GM19467 (cell line): ENCODE measurements at regions not wholly inside any gene's neighbourhood (a gene's known extent, or its start where the extent isn't known, plus 50 kb on each side); places are given as distances from the start of the nearest gene placed in this dataset.
"Not testable (repeated sequence)": the region's sequence is repeated elsewhere in the genome, so short reads cannot be mapped to it uniquely, and the experiment has no call there.

Experiments
- ATAC-seq: cut with Tn5 transposase; IDR thresholded peaks from one replicate; pipeline ENCODE4 v1.9.1; 2021; ENCODE audit warnings: mild to moderate bottlenecking, moderate library complexity; ENCODE audit not compliant: unreplicated experiment

DNA sequence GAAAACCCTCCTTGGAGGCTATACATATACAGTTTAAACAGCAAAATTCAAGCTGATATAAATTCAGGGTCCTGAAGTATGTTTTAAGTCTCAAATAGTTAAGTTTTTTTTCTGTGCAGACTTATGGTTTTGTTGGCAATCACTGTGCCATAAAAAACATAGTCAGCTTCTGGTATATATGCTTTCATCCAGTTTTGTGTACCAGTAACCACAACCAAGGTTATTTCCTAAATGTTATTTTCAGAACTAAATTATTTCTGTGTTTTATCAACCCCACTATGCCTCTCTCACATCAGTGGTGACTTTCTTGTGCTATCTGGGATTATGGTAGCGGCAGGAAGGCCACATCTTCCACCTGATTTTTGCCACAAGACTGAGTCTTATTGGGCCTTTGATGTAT is 107.7 kb upstream of the SMARCA2 start:
- ATAC-seq, result no peak

DNA sequence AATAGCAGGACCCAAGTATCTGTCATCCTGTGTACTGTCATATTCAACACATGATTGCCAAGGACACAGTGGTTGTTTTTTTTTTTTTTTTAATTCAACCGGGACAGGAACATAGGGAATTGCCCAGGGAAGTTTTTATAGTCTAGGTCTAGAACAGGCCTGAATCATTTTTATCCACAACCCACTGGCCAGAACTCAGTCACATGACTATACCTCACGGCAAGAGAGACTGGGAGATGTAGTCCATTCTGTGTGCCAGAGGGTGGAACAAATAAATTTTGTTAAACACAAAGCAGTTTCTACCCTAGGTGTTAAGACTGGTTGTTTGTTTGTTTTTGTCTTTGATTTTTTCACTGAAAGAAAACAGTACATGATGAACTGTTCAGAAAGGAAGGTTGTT is 105.8 kb upstream of the SMARCA2 start:
- no peak for ATAC-seq

DNA sequence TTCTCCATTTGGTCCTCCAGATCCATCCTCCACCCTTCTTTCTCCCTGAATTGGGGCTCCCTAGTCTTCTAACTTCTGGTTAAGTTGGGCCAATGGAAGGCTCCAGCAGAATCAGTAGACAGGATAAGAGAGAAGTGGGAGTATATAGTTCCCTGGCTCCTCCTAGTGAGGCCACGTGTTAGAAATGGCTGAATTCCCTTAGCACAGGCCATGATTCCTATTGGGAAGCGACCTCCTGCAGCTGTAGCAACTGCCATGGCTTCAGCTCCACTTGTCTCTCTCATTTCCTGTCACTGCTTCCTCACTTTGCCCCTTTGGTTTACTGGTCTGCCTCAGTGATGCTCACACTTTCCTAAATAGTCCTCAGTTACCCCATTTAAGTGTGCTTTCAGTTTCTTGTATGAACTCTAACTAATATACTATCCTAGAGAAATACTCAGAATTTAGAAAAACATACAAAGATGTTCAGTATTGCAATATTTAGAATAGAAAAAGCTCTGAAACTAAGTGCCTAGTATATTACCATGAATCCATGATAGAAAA is 104.8 kb upstream of the SMARCA2 start:
- no peak for ATAC-seq

DNA sequence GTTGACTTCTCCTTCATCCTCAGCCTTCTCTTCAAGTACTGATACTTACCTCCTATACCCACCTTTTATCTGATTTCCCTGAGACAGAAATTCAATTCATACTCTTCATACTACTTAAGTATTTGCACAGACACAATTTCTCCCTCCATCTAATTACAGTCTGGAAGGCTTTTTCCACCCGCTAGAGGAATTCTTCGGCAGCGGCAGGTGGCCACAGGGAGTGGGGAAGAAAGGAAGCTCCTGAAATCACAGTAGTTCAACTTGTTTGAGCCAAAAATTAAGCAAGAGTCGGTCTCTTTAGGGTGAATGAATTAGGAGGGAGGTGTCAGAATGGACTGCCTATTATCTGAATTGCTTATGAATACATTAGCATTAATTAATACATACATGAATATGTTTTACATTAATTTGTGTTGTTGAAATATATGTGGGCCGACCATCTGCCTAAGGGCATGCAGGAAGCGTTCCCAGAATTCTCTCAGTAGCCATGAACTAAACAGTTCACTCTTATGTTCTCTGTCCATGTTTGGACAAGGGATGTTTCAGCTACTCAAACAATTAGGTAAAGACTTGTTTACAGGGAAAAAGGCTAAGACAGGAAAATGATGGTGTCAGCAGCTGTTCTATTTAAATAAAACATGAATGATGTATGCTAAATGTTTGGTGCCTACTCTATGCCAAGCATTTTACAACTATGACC is 101.4 kb upstream of the SMARCA2 start:
- no peak for ATAC-seq

DNA sequence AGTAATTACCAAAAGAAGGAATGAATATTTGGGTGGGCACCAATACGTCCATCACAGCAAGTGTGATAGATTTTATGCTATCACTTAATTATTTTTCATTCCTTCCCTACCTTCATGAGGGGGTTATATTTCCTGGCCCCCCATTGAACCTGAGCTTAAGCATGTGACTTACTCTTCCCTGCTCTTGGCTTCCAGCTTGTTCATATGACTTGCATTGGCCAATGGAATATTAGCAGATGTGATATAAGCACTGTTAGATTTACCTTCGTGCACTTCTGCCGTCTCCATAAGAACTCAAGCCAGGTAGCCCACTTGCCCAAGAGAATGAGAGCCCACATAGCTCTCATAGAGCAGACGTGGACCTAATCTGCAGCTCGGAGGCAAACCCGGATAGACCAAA is 99.1 kb upstream of the SMARCA2 start:
- ATAC-seq, result no peak

DNA sequence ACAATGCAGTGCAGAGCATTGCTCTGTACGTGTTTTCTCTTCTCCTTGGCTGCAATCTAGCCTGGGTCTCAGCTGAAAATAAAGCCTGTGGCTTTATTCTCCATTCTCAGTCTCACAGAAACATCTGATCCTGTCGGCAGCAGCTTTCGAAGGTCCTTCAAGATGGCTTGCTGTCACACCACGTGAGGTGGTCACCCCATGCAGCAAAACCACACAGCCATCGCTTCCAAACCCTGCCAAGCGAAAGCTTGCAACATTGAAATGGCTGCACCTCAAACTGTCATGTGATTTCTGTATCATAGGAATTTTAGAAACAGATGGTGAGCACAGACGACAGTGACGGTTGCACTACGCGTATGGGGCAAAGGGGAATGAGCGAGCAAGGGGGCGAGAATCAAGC is 98.5 kb upstream of the SMARCA2 start:
- no peak for ATAC-seq

- ATAC-seq, result no peak
Measured at GRCh38 chr9:1917396-1917935, 97.7 kb upstream of the SMARCA2 start.

DNA sequence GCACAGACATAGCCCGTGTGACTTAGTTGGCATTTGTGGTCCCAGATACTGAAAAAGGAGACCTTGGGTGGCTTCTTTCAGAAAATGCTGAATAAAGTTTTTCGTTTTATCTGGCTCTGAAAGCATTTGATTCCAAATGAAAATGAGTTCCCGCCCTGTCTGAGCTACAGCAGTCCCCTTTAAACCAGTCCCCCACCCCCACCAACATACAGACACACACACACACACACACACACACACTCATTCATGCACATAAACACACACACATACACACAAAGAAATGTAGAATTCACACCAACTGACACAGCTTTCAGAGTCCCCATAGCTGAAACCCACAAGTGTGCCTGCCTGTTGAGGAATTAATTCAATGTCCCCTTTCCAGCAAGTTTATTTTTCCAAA is 97.0 kb upstream of the SMARCA2 start:
- ATAC-seq, result no peak

GRCh38 chr9:1918622-1919021 is 96.5 kb upstream of the SMARCA2 start:
- ATAC-seq, result no peak

GRCh38 chr9:1919229-1919628 is 95.9 kb upstream of the SMARCA2 start:
- no peak for ATAC-seq

DNA sequence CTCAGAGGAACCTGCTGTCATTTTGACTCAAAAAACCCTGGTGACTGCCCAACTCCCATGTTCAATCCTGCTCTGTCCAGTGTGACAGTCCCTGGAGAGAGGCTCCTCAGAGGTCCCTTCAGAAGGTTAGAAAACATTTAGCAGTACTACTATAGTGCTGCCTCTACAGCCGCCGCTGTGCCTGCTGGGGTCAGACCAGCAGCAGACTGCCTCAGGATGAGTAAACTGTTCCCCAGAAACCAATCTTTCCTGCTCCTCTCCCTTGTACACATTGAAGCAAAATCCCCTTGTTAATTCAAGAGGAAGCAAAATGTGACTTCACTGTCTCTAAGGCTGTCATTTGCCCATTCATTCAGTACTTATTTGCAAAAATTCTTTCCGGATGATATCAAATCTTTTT is 94.8 kb upstream of the SMARCA2 start:
- ATAC-seq, result no peak

DNA sequence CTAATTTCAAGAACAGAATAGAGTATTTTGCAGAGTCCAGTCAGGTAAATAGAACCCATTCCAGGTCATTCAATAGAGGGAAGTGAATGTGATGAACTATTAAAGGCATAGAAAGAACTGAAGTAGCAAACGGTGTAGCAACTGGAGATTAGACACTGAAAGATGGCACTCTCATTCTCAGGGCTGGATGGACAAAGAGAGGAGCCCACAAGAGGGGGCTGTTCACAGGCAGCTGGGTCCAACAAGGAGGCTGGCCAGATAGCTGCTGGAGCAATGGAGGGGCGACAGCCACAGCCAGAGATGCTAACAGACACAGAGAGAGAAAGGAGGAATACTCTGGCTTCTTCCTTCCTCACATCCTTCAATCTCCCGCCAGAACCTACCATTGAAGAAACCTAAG is 93.1 kb upstream of the SMARCA2 start:
- ATAC-seq, result no peak

GRCh38 chr9:1927546-1927945 is 87.6 kb upstream of the SMARCA2 start:
- no peak for ATAC-seq

GRCh38 chr9:1929134-1929533 is 86.0 kb upstream of the SMARCA2 start:
- ATAC-seq, result no peak

GRCh38 chr9:1929722-1930244 is 85.4 kb upstream of the SMARCA2 start:
- ATAC-seq, result no peak

GRCh38 chr9:1930245-1930736 is 84.9 kb upstream of the SMARCA2 start:
- ATAC-seq, result not testable (repeated sequence)

DNA sequence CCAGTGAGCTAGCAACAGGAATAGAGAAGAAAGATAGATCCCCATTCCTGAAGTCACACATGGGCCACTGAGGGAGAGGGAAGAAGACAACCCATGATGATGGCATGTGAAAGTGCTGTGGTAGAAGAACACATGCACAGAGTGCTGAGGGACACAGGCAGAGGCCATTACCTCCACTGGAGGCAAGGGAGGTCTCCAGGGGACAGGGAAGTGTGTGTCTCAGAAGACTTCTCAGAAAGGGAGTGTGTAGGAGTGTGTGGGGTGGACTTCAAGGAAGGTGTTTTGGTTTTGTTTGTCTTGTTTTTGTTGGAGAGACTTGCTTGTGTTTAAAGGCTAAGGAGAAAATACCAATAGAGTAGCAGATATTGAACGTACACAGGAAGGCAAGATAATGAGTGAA is 77.0 kb upstream of the SMARCA2 start:
- ATAC-seq, result no peak

DNA sequence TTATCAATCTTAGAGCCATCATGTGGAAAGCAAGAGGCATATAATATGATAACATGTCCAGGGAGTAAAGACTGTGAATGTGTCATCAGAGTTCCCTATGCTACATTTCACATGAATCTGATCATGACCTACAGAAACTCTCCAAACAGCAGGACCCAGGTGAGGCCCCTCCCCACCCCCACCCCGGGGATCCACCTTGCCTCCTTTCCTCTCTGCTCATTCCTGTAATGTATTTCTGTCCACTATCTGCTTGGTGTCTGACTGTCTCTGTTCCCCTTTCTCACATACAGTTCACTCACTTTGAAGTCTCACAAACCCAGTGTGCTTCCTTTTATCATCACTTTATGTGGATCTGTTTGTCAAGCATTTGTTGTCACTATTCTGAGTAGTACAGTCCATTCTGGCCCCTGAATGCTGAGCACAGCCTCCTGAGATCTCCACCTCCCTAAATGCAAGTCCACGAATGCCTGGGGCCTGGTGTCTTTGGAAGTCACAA is 76.4 kb upstream of the SMARCA2 start:
- peak; percentile 57 for ATAC-seq

GRCh38 chr9:1939466-1939865 is 75.7 kb upstream of the SMARCA2 start:
- ATAC-seq, result no peak

GRCh38 chr9:1939926-1940368 is 75.2 kb upstream of the SMARCA2 start:
- ATAC-seq, result peak; percentile 82

DNA sequence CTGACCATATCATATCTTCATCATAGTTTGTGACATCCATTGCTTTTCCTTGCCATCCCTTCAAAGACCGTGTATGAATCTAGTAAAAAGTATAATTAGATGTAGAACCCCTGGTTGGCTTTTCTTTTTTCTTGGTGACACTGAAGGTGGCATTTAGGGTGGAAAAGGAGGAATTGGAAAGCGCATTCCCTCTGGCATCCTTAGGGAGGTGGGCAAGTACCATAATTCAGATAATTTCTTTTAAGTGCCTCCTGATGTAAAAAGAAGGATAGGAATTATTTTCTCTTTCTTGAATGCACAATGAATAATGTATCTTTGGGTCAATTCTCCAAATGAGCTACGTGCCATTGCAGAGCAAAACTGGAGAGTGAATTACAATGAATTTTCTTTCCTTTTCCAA is 73.2 kb upstream of the SMARCA2 start:
- no peak for ATAC-seq
